ENCODE measurements at regions not wholly inside any gene's neighbourhood (a gene's known extent, or its start where the extent isn't known, plus 50 kb on each side); places are given as distances from the start of the nearest gene placed in this dataset.
A peak's percentile ranks its signal among the peaks of the same experiment; 100 is the strongest.
"Not testable (repeated sequence)": the region's sequence is repeated elsewhere in the genome, so short reads cannot be mapped to it uniquely, and the experiment has no call there.

GRCh38 chr4:112775801-112776200 is 138.9 kb downstream of the LARP7 start:
- no peak for DNase-seq (ENCODE audit: low spot score)

- no peak for DNase-seq (ENCODE audit: low spot score)
These were observed 139.6 kb downstream of the LARP7 start for GRCh38 chr4:112776535-112776934.

- DNase-seq (ENCODE audit: low spot score) = no peak
These were observed 141.6 kb downstream of the LARP7 start for GRCh38 chr4:112778520-112778919.

GRCh38 chr4:112793033-112793432 is 156.1 kb downstream of the LARP7 start:
- DNase-seq (ENCODE audit: low spot score) = no peak

- DNase-seq (ENCODE audit: low spot score) = no peak
These were observed 163.1 kb downstream of the LARP7 start for GRCh38 chr4:112800001-112800400.

GRCh38 chr4:112801341-112801740 is 164.4 kb downstream of the LARP7 start:
- no peak for DNase-seq (ENCODE audit: low spot score)

GRCh38 chr4:112802780-112803179 is 165.8 kb downstream of the LARP7 start:
- no peak for DNase-seq (ENCODE audit: low spot score)

GRCh38 chr4:112807083-112807482 is 170.1 kb downstream of the LARP7 start:
- no peak for DNase-seq (ENCODE audit: low spot score)

- no peak for DNase-seq (ENCODE audit: low spot score)
These were observed 171.1 kb downstream of the LARP7 start for GRCh38 chr4:112808001-112808400.

- DNase-seq (ENCODE audit: low spot score) = no peak
These were observed 176.8 kb downstream of the LARP7 start for GRCh38 chr4:112813790-112814189.

GRCh38 chr4:112817933-112818593 is 181.1 kb downstream of the LARP7 start:
- peak; percentile 66 for DNase-seq (ENCODE audit: low spot score)

GRCh38 chr4:112818594-112818965 is 181.6 kb downstream of the LARP7 start:
- no peak for DNase-seq (ENCODE audit: low spot score)

GRCh38 chr4:112819729-112820128 is 182.8 kb downstream of the LARP7 start:
- DNase-seq (ENCODE audit: low spot score) = no peak

- DNase-seq (ENCODE audit: low spot score) = no peak
These were observed 186.2 kb downstream of the LARP7 start for GRCh38 chr4:112823156-112823555.

GRCh38 chr4:112823606-112824005 is 186.7 kb downstream of the LARP7 start:
- no peak for DNase-seq (ENCODE audit: low spot score)

- DNase-seq (ENCODE audit: low spot score) = no peak
These were observed 193.9 kb downstream of the LARP7 start for GRCh38 chr4:112830753-112831386.

GRCh38 chr4:112832493-112832892 is 195.6 kb downstream of the LARP7 start:
- DNase-seq (ENCODE audit: low spot score) = no peak

GRCh38 chr4:112836895-112837294 is 200.0 kb downstream of the LARP7 start:
- DNase-seq (ENCODE audit: low spot score) = no peak

- DNase-seq (ENCODE audit: low spot score) = not testable (repeated sequence)
These were observed 201.1 kb downstream of the LARP7 start for GRCh38 chr4:112838015-112838414.

GRCh38 chr4:112840061-112840460 is 203.1 kb downstream of the LARP7 start:
- no peak for DNase-seq (ENCODE audit: low spot score)

- no peak for DNase-seq (ENCODE audit: low spot score)
These were observed 203.7 kb downstream of the LARP7 start for GRCh38 chr4:112840619-112841018.

GRCh38 chr4:112842513-112842912 is 205.6 kb downstream of the LARP7 start:
- no peak for DNase-seq (ENCODE audit: low spot score)

GRCh38 chr4:112845386-112845785 is 204.1 kb upstream of the ANK2 start:
- no peak for DNase-seq (ENCODE audit: low spot score)

GRCh38 chr4:112847045-112847444 is 202.4 kb upstream of the ANK2 start:
- no peak for DNase-seq (ENCODE audit: low spot score)
